GM12892 (cell line): ENCODE measurements at regions not wholly inside any gene's neighbourhood (a gene's known extent, or its start where the extent isn't known, plus 50 kb on each side); places are given as distances from the start of the nearest gene placed in this dataset.
"Not testable (repeated sequence)": the region's sequence is repeated elsewhere in the genome, so short reads cannot be mapped to it uniquely, and the experiment has no call there.

ENCODE experiments used
- POLR2A ChIP-seq: IDR thresholded peaks from 2 replicates; pipeline ENCODE4 v1.6.1; 2011; ENCODE audit warnings: low read depth, low read length, control low read depth
- POLR2AphosphoS5 ChIP-seq: IDR thresholded peaks from 2 replicates; pipeline ENCODE4 v1.6.1; 2011; ENCODE audit warnings: low read depth, low read length, control low read depth
- TAF1 ChIP-seq: IDR thresholded peaks from 2 replicates; pipeline ENCODE4 v1.6.1; 2011; ENCODE audit warnings: low read depth, mild to moderate bottlenecking, control low read depth, low read length, borderline replicate concordance

GRCh38 chr5:30494113-30494512 is 699.4 kb upstream of the CDH6 start:
- TF ChIP-seq POLR2AphosphoS5, POLR2A, TAF1: not testable (repeated sequence)
